AG10803 (cell line): ENCODE measurements at regions not wholly inside any gene's neighbourhood (a gene's known extent, or its start where the extent isn't known, plus 50 kb on each side); places are given as distances from the start of the nearest gene placed in this dataset.

Experiments used
- DNase-seq: peaks from one replicate; pipeline ENCODE4 v3.0.0; 2010; ENCODE audit warnings: low read depth
- H3K4me3 ChIP-seq: 2 replicates; pipeline ENCODE4 v1.5.1; 2011; ENCODE audit warnings: mild to moderate bottlenecking, low read length, control low read depth
- TF ChIP-seq, protein P1 (sequence below): conservative IDR thresholded peaks from 2 replicates; pipeline ENCODE4 v1.5.1; 2011; ENCODE audit warnings: mild to moderate bottlenecking, low read length, control low read depth, inconsistent platforms

DNA sequence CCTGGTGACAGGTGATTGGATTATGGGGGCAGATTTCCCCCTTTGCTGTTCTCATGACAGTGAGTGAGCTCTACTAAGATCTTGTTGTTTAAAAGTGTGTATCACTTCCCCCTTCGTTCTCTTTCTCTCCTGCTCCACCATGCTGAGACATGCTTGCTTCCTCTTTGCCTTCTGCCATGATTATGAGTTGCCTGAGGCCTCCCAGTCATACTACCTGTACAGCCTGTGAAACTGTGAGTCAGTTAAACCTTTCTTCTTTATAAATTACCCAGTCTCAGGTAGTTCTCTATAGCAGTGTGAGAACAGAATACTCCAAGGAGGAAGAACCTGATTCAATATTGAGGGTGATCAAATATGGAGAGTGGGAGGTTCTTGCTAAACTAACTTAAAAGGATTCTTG lies 724.9 kb downstream of the DOK5 start:
- DNase-seq, result no peak
- H3K4me3 ChIP-seq, result no peak overlapping the region
- TF ChIP-seq, protein P1, sequence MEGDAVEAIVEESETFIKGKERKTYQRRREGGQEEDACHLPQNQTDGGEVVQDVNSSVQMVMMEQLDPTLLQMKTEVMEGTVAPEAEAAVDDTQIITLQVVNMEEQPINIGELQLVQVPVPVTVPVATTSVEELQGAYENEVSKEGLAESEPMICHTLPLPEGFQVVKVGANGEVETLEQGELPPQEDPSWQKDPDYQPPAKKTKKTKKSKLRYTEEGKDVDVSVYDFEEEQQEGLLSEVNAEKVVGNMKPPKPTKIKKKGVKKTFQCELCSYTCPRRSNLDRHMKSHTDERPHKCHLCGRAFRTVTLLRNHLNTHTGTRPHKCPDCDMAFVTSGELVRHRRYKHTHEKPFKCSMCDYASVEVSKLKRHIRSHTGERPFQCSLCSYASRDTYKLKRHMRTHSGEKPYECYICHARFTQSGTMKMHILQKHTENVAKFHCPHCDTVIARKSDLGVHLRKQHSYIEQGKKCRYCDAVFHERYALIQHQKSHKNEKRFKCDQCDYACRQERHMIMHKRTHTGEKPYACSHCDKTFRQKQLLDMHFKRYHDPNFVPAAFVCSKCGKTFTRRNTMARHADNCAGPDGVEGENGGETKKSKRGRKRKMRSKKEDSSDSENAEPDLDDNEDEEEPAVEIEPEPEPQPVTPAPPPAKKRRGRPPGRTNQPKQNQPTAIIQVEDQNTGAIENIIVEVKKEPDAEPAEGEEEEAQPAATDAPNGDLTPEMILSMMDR, result no peak

- TF ChIP-seq, protein P1, result no peak
- DNase-seq, result no peak
- H3K4me3 ChIP-seq, result no peak overlapping the region
Observed at GRCh38 chr20:55194947-55195346, 719.6 kb downstream of the DOK5 start.

GRCh38 chr20:55186228-55186627 lies 710.8 kb downstream of the DOK5 start:
- no peak for DNase-seq
- TF ChIP-seq, protein P1, result no peak
- H3K4me3 ChIP-seq, result no peak overlapping the region

DNA sequence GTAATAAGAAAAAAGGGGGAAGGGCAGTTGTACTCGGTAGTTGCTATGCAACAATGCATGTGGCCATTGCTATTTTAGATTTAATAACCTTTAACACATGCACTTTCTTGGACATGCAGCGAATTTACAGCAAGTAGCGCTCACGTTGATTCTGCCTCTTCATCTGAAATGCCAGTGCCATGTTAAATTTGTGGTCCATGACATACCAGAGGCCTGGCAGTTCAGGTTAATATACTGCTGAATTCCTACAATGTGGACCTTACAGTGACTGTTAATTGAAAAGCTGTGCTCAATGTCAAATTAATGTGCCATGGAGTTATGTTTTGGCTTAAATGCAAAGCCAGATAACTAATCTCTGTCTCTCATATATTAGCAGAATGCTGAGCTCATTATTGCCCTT lies 699.7 kb downstream of the DOK5 start:
- DNase-seq, result no peak
- H3K4me3 ChIP-seq, result no peak overlapping the region
- TF ChIP-seq, protein P1, result no peak

GRCh38 chr20:55174635-55175034 lies 699.2 kb downstream of the DOK5 start:
- DNase-seq, result no peak
- TF ChIP-seq, protein P1, result no peak
- H3K4me3 ChIP-seq, result no peak overlapping the region

DNA sequence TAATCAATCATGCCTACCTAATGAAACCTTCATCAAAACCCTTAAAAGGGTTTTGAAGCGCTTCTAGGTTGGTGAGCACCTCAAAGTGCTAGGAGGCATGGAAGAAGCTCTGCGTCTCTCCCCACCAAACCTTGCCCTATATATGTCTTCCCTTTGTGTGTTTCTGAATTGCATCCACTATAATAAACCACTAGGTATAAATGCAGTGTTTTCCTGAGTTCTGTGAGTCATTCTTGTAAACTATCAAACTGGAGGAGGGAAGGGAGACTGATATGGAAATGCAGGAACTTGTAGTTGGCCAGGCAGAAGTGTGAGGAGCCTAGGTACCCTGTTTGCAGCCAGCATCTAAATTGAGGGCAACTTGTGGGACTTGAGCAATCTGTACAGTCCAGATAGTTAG lies 698.8 kb downstream of the DOK5 start:
- H3K4me3 ChIP-seq, result no peak overlapping the region
- no peak for DNase-seq
- TF ChIP-seq, protein P1, result no peak

DNA sequence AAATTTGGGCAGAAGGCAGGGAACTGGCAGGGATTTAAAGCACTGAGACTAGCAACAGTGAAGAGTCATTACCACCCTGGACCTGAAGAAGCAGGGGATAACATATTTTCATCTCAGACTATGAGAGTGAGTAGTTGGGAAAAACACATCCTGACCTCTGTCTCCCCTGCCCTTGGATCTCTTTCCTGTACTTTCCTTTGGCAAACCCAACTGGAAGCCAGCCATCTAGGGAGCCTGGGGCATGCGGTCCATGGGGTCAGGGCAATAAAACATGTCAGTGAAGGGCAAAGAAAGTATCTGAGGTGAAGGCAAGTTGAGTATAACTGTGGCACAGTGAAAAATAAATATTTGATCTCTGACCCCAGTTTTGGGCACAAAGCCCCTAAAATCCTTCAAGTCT lies 698.2 kb downstream of the DOK5 start:
- H3K4me3 ChIP-seq, result no peak overlapping the region
- no peak for DNase-seq
- TF ChIP-seq, protein P1, result no peak
